Anterior cingulate cortex (tissue), 58 donors: ENCODE measurements at regions not wholly inside any gene's neighbourhood (a gene's known extent, or its start where the extent isn't known, plus 50 kb on each side); places are given as distances from the start of the nearest gene placed in this dataset.
"Not testable (repeated sequence)": the region's sequence is repeated elsewhere in the genome, so short reads cannot be mapped to it uniquely, and the experiment has no call there.

ENCODE experiments used
- DNase-seq, 58 donors: peaks; one replicate each; lab custom pipeline; 2025; lab: John Stamatoyannopoulos, UW

- no peak for DNase-seq
Measured at GRCh38 chr12:83801972-83802371, 1110.6 kb downstream of the SLC6A15 start.

GRCh38 chr12:83800022-83800421 lies 1112.6 kb downstream of the SLC6A15 start:
- DNase-seq: no peak

- DNase-seq: no peak
Measured at GRCh38 chr12:83796531-83796930, 1109.8 kb downstream of the TMTC2 start.

GRCh38 chr12:83793616-83794015 lies 1106.9 kb downstream of the TMTC2 start:
- no peak for DNase-seq

- DNase-seq: no peak
Measured at GRCh38 chr12:83784298-83784890, 1097.7 kb downstream of the TMTC2 start.

- DNase-seq: no peak
Measured at GRCh38 chr12:83779526-83779925, 1092.8 kb downstream of the TMTC2 start.

GRCh38 chr12:83769151-83769550 lies 1082.4 kb downstream of the TMTC2 start:
- DNase-seq: no peak

- DNase-seq: no peak
Measured at GRCh38 chr12:83767723-83768122, 1081.0 kb downstream of the TMTC2 start.

- no peak for DNase-seq
Measured at GRCh38 chr12:83763425-83763824, 1076.7 kb downstream of the TMTC2 start.

GRCh38 chr12:83759906-83760305 lies 1073.2 kb downstream of the TMTC2 start:
- no peak for DNase-seq

- DNase-seq: no peak
Measured at GRCh38 chr12:83758888-83759631, 1072.4 kb downstream of the TMTC2 start.

GRCh38 chr12:83753904-83754303 lies 1067.2 kb downstream of the TMTC2 start:
- no peak for DNase-seq

- no peak for DNase-seq
Measured at GRCh38 chr12:83753205-83753604, 1066.5 kb downstream of the TMTC2 start.

GRCh38 chr12:83739607-83740006 lies 1052.9 kb downstream of the TMTC2 start:
- DNase-seq: no peak

GRCh38 chr12:83710851-83711250 lies 1024.1 kb downstream of the TMTC2 start:
- no peak for DNase-seq

- DNase-seq: no peak
Measured at GRCh38 chr12:83709899-83710298, 1023.2 kb downstream of the TMTC2 start.

- DNase-seq: no peak
Measured at GRCh38 chr12:83700838-83701237, 1014.1 kb downstream of the TMTC2 start.

- DNase-seq: not testable (repeated sequence)
Measured at GRCh38 chr12:83696311-83696710, 1009.6 kb downstream of the TMTC2 start.

- no peak for DNase-seq
Measured at GRCh38 chr12:83691730-83692129, 1005.0 kb downstream of the TMTC2 start.

GRCh38 chr12:83690465-83690864 lies 1003.8 kb downstream of the TMTC2 start:
- DNase-seq: no peak

- peak in 1 of 58 donors; percentile 3 for DNase-seq
Measured at GRCh38 chr12:83689333-83689732, 1002.6 kb downstream of the TMTC2 start.

- no peak for DNase-seq
Measured at GRCh38 chr12:83676781-83677295, 990.1 kb downstream of the TMTC2 start.
